Mesenteric fat pad (tissue), 1 donor: ENCODE measurements at regions not wholly inside any gene's neighbourhood (a gene's known extent, or its start where the extent isn't known, plus 50 kb on each side); places are given as distances from the start of the nearest gene placed in this dataset.
"Not testable (repeated sequence)": the region's sequence is repeated elsewhere in the genome, so short reads cannot be mapped to it uniquely, and the experiment has no call there.

Experiments
- DNase-seq: peaks from one replicate; pipeline ENCODE4 v3.0.0-alpha.2; 2020; ENCODE audit warnings: low spot score
- donor health status: DM: yes; HTN: yes; CAD: no.

DNA sequence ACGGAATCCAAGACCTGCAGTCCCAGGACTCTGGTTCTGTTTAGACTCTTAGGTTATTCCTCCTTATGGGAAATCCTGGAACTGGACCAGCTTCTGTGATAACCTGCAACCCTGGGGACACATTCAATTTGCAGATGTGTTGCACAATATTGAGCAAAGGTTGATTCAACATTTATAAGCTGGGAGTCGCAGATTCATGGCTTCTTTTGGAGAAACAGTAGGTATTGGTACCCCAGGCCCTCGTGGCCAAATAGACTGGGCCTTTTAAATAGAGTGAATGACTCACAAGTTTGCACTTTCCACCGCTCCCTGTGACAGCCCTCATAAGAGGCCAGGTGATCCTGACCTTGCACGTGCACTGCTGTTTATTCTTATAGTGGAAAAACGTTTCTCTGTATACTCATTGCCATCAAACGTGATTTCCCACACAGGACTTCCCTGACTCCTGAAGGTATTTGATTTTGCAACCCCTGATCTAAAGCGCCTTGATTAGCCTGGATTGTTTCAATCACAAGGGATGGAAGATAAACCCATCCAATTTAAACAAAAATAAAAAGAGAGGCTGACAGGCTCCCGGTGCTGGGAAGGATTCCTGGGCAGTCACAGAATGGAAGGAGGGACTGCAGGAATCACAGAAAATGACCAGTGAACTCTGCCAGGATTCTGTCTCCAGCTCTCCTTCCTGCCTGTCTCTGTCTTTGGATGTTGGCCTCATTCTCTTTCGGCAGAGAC lies 98.0 kb downstream of the VCPKMT start:
- DNase-seq = no peak

DNA sequence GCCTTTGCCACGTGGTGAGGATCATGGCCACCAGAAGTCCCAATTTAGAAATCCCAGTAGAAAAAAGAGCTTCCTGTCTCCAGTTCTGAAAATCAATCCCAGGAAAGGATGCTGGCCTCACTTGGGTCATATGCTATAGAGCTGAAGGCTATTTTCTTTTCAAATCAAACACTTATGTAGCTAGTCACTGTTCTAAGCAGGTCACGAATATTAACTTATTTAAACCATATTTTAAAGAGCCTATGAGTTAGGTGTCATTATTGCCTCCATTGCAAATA lies 97.5 kb downstream of the VCPKMT start:
- no peak for DNase-seq

DNA sequence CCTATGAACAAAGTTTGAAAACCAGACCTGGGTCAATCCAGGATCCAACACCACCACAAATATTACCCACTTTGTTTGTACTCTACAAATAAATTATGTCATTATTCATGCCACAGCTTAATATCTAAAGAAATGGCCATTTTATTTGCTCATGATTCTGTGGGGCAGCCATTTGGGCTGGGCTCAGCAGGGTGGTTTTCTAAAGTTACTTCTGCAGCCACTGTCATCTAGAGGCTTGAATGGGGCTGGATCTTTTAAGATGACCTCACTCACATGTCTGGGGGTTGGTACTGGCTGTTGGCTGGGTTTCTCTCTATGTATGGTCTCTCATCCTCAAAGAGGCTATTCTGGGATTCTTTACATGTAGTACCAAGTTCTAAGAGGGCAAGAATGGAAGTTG lies 96.2 kb downstream of the VCPKMT start:
- no peak for DNase-seq

DNA sequence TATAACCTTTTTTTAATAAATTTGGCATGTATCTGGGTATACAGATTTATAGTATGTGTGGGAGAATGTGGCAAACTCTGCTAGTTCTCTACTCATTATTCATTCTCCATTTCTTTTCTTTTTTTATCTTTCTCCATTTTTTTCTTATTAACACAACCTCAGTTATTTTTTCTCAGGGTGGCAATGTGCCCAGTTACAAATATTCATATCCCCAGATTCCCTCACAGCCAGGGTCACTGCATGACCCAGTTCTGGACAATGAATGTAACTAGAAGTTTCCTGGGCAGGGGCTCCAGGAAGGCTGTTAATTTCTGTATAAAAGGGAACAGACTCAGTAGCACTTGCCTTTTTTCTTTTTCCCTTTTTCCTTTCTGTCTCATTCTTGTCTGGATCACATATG lies 95.6 kb downstream of the VCPKMT start:
- no peak for DNase-seq

DNA sequence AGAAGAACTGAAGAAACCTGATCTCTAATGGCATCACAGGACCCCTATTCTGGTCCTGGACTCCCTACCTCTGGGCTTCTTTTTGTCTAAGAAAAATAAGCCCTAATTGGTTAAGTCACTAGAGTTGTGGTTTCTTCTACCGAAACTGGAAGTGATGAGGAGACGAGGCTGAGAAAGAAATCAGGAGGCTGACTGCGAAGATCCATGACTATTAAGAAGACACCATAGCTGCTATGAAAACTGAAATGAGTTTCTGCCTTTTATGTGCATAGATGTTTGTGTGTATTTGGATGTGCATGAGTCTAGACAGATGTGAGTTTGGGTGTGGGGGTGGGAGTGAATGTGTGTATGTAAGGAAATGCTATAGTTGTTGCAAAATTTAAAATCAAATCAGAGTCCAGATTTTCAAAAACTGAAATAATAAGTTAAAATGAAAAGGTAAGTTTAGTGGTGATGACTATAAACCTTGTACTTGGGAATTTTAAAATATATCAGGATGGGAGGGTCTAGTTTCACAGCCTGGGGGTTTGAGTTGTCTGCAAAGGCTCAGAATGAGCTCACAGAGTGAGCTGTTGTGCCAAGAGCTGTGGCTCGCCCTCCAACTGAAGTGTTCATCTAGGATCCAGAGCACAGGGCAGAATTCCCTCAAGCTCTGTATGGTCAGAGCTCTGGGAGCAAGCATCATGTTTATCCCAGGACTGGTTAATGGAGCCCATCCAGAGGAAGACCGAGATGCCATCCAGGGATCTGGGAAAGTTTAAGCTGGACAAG lies 94.9 kb downstream of the VCPKMT start:
- no peak for DNase-seq

DNA sequence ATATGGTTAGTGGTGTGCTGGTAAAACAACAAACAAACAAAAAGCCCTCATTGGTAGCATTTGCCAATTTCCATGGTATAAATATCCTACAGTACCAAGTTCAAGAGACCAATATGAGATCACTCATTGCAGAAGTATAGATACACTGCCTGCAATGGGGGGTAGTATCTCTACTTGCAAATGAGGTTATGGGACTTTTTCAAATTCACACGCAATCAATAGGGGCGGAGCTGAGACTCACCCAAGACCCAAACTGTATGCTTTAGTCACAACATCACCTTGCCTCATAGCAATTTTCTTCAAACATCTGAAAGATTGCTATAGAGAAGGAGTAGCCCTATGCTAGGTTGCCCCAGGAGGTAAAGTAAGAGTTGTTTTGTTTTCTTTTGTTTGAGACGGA lies 93.7 kb downstream of the VCPKMT start:
- DNase-seq = no peak

DNA sequence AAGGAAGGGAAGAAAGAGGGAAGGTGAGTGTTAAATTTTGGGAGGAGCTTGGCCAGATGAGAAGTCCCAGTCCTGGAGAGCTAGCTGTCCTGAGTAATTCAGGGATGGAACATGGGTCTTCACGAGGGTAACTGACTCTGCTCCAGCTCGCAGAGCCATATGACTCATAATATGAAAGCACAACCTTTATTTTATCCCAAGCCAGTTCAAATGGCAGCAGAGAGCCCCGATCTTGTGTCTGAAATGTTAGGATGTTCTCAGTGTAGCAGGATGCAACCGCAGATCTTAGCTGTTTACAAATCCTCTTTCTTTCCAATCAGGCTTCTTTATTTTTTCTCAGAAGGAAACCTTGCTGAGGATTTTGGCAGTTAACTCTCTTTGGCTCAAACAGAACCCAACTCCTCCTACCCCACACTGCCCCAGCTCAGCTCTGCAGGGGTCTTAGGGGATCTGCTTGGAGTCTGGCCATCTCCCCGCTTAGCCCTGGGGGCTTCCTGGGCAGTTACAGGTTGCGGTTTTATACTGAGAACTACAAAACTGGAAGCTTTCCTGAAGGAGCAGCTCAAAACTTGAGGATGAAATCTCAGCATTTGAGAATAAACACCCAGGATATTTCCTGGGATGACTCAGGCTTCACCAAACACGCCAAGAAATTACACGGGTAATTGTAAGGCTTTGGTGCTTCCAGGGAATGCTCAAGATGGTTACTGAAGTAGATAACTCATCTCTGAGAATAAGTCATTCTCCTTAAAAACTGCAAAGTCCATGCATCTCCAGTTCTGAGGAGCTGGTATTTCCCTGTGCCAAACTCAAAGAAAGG lies 92.5 kb downstream of the VCPKMT start:
- DNase-seq = no peak

DNA sequence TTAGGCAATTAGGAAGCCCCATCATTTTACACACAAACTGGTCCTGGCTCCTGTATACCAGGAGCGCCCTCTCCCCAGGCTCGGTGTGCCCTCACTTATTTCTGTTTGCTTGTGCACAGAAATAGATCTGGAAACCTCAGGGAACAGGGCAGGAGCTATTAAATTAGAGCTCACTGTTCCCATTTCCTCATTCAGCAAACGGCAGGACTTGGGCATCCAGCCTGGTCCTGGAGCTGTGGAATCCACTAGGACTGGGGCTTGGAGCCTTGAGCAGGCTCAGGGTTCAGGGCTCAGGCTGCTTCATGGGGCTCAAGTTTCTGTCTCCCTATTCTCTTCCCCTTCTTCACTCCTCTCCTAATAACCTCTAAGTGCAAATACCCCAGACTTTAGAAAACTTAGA lies 91.3 kb downstream of the VCPKMT start:
- no peak for DNase-seq

DNA sequence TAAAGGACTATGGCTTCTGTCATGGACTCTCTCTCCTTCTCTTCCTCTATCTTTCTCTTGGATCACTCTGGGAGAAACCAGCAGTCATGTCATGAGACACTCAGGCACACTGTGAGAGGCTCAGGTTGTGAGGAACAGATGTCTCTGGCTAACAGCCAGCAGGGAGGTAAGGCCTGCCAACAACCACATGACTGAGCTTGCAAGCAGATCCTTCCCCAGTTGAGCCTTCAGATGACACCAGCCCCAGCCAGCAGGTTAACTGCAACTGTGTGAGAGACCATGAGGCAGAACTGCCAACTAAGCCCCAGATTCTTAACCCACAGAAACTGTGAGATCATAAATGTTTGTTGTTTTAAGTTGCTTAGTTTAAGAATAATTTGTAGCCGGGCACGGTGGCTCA lies 90.6 kb downstream of the VCPKMT start:
- no peak for DNase-seq

DNA sequence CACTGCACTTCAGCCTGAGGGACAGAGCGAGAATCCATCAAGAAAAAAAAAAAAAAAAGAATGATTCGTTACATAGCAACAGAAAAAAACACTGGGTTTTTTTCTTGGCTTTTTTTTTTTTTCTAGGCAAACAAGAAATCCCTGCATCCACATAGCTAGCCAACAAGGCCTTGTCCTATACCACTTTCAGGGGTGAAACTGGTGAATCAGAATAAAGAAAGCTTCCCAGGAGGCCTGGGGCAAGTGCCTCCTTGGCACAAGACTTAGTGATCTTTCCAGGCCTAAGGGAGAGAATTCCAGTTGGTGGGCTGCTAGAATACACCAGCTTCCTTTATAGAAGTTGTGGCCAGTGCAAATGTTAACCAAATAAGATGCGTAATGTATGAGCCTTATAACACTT lies 90.0 kb downstream of the VCPKMT start:
- no peak for DNase-seq

DNA sequence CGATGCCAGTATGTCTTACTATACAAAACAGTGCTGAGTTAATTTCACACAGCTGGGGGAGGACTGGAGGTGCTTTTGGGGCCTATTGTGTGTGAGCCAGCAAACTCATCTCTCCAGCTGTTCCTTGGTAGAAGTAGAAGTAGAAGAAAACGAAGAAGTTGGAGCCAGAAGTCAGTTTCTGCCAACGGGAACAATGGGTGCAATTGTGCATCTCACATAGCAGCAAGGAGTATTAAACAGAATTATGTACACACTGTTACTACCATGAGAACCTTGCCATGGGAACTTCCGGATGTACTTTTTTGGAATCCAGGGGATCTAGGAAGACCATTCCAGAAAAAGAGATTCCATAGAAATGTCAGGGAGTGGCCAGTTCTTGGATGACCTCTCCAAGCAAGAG lies 88.6 kb downstream of the VCPKMT start:
- no peak for DNase-seq

DNA sequence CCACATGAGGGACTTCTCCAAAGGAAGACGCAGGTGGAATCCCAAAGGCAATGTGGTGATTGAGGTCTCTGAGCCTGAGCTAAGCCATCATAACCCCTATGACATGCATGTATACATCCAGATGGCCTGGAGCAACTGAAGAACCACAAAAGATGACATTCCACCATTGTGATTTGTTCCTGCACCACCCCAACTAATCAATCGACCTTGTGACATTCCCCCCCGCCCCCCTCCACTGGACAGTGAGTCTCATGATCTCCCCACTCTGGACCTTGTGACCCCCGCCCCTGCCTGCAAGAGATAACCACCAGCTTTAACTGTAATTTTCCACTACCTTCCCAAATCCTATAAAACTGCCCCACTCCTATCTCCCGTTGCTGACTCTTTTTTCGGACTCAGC lies 87.9 kb downstream of the VCPKMT start:
- DNase-seq = no peak

DNA sequence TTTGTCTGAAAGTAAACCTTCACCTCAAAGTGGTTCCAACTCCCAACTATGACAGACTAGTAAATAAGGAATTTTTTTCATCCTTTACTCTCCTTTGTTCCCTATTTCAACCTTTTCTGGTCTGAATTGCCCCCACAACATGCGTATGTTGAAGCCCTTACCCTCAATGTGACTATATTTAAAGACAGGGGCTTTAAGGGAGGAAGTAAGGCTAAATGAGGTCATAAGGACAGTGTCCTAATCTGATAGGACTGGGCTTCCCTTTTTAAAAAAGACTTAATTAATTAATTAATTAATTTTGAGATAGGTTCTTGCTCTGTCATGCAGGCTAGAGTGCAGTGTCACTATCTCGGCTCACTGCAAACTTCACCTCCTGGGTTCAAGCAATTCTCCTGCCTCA lies 86.3 kb downstream of the VCPKMT start:
- no peak for DNase-seq

DNA sequence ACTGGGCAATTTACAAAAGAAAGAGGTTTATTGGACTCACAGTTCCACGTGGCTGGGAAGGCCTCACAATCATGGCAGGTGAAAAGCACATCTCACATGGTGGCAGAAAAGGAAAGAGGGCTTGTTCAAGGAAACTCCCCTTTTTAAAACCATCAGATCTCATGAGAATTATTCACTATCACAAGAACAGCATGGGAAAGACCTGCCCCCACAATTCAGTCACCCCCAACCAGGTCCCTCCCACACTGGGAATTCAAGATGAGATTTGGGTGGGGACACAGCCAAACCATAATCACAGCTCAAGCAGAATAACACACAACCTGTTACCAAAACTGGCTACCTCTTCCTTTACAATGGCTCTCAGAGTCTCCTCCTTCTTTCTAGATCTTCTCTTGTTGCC lies 85.5 kb downstream of the VCPKMT start:
- DNase-seq = not testable (repeated sequence)

DNA sequence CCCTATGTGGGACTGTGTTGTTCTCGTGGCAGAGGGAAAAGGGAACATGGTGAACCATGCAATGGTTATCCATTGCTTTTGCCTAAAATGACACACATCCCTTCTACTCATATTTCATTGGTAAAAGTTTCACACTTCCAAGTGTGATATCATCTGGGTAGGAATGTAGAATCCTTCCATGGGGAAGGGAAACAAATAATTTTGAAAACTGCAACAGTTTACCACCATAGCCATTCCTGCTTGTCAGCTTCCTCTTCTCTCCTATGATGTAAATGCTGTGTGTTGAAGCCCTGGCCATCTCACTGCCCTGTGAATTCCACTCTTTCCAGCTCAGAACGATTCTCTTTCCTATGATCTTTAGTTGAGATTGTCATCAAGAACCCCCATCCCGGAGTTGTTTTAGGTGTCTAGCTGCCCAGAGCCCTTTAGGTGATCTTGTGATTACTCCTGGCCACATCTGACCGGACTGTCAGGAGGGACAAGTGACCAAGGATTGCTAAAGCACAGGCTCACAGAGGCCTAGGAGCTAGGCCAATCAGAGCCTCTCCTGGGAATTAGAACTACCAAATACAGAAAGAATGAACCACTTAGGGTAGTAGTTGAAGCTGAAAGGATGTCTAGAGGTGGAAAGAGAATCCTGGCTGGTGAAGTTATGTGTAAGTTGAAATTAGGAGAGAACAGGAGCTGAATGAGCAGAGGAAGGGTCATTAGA lies 84.6 kb downstream of the VCPKMT start:
- DNase-seq = no peak

DNA sequence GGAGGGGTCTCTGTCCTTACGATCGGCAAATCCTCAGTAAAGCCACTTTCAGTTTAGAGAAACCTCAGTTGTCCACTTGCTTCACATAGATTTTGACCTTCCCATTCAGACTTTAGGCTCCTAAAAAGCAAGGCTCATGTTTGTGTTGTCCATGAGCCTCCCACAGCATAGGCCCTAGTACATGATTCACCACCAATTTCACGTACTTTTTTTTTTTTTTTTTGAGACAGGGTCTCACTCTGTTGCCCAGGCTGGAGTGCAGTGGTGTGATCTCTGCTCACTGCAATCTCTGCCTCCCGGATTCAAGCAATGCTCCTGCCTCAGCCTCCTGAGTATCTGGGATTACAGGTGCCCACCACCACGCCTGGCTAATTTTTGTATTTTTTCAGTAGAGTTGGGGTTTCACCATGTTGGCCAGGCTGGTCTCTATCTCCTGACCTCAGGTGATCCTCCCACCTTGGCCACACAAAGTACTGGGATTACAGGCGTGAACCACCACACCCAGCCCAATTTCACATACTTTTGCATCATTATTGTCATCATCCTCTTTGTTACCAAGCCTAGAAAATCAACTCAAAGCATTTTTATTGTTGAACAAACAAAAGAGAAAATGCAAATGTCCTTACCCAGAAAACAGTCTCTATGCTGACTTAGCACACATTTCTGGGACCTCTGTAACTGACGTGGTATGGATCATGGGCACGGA lies 83.8 kb downstream of the VCPKMT start:
- DNase-seq = not testable (repeated sequence)

DNA sequence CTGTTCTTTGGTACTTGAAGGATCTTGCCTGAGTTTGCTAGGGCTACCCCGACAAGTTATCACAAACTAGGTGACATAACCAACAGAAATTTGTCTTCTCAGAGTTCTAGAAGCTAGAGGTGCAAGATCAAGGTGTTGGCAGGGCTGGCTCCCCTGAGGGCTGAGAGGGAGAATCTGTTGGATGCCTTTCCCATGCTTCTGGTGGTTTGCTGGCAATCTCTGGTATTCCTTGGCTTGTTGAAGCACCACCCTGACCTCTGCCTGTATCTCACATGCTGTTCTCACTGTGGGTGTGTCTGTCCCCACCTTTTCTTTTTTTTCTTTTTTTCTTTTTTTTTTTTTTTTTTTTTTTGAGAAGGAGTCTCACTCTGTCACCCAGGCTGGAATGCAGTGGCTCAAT lies 81.2 kb downstream of the VCPKMT start:
- DNase-seq = no peak

DNA sequence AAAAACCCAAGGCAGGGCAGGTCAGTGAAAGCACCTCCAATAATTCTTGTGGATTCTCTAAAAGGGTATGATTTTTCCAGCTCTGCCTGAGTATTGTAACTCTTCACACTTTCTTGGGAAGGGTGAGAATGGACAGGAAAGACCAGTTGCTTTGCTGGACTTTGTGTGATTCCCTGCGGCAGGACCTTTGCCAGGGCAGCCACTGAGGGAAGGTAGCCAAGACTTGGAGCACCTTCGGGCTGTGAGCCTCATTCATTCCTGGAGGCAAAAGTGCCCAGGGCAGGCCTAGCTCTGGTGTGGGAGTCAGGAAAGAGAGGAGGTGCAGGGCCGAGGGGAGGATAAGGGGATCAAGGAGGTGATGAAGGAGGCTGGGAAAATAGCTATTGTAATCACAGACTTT lies 80.2 kb downstream of the VCPKMT start:
- no peak for DNase-seq

DNA sequence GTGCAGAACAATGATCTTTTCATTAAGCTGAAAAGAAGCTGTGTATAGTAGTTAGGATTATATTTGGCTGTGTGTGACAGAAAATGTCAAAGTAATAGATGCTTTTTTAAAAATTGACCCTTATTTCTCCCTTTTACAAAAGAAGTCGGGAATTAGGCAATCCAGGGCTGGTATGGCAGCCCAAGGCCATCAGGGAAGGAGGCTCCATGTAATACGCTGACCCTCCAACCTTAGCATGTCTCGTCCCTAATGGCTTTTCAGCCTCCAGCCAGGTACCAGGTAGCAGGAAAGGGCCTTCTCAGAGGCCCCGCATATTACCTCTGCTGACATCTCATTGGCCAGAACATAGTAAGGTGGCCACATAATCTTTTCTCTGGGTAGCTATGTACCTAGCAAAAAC lies 79.7 kb downstream of the VCPKMT start:
- DNase-seq = no peak

DNA sequence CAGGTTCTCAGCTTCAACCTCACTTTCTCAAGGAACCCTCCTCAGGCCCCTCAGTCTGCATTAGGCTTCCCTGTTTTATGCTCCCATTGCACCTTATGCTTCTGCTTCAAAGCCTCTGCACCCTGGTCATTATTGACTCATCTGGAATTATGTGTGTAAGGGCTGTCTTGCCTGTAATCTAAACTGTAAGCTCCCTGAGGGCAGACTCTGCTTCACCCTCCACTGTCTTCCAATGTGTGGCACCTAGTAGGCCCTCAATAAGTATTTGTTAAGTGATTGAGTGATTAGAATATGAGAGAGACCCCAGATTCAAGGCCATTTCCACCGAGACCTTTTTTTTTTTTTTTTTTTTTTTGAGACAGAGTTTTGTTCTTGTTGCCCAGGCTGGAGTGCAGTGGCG lies 79.1 kb downstream of the VCPKMT start:
- DNase-seq = no peak

DNA sequence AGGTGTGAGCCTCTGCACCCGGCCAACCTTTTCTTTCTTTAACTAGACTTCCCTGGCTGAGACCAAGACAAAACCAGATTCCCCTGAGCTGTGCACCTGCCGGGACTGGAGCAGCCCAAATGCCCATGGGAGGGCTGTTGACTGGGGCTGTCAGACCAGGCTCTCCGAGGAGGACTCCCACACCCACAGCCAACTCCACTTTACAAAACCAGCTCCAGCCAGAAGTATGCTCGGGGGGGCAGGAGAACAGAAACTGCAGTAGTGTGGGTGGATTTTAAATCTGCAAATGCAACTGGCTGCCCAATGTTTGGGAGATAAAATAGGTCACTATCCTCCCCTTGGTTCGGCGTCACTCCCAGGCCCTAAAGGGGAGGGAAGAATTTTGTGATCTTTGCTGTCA lies 78.5 kb downstream of the VCPKMT start:
- DNase-seq = no peak
